NCI-H1048 (cell line): ENCODE measurements at regions not wholly inside any gene's neighbourhood (a gene's known extent, or its start where the extent isn't known, plus 50 kb on each side); places are given as distances from the start of the nearest gene placed in this dataset.

Experiments used
- DNase-seq: peaks from one replicate; lab custom pipeline; 2025; lab: John Stamatoyannopoulos, UW

- DNase-seq, result no peak
Observed at GRCh38 chr6:43948527-43949485, 178.4 kb downstream of the MRPL14 start.

DNA sequence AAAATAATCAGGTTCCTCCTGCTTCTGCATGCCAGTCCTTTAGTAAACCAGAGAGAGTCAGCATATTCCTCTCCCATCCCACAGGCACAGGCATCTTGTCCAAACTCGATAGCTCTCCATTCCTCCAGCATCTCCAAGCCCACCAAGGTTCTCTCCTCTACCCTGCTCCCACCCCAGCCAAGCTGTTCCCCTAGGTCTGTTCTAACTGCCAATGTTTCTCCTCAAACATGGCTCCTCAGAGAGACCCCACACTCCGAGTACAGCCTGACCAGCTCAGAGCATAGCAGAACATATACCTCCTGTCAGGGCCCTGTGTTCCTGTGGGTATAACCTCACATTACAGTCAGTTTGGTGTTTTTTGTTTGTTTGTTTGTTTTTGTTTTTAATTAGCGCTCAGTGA is 177.8 kb downstream of the VEGFA start:
- DNase-seq, result no peak

GRCh38 chr6:43946641-43947363 is 176.8 kb downstream of the VEGFA start:
- DNase-seq, result no peak

GRCh38 chr6:43945768-43946080 is 175.7 kb downstream of the VEGFA start:
- DNase-seq, result no peak

DNA sequence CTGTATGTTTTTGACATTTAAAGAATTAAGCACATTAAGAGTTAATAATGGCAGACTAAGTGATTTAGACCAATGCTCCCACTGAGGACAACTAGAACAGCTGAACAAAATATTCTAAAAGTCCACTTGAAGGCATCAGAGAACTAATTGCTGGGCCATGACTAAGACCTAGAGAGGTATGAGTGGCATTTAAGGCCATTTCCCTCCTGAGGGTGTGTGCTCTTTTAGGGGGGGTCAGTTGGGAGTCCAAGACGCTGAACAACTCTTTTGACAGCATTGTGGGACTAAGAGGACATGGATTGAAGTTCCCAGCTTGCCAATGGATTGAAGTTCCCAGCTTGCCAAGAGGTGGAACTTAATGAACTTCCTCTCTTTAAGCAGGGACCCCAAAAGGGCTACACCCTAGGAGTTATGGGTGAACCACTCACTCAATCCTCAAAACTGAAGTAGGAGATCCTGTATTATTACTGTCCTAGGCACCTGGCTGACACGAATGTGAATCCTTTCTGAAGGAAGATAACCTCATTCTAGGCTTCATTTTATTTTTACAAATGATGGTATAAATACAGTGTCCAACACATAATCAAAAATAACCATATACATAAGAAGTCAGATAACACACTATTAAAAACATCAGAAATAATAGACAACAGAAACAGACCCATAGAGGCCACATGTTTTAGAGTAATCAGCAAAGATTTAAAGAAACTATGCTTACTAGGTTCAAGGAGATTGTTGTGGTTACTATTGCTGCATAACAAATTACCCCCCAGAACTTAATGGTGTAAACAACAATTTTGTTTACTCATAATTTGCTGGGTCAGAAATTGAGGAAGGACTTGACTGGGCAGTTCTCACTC is 175.1 kb downstream of the VEGFA start:
- DNase-seq, result no peak

DNA sequence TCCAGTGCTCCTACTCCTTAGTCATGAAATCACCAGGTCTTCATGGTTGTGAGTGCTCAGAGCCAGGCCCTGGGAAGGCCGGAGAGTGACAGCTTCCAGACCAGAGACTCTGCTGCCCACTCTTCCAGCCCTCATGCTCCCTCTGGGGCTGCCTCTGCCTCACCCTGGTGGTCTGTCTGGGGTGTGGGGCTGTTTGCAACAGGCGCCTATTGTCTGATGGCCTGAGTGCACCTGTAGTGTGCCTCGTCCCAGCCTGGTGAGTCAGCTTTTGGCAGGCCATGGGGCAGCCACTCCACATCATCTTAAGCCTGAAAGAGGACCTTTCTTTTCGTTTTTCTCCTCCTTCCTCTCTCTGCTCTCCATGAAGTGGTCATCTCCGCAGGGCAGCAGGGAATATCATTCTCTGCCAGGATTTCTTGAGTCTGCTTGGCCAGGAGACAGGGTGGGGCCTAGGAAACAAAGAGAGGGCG is 173.8 kb downstream of the VEGFA start:
- DNase-seq, result no peak

DNA sequence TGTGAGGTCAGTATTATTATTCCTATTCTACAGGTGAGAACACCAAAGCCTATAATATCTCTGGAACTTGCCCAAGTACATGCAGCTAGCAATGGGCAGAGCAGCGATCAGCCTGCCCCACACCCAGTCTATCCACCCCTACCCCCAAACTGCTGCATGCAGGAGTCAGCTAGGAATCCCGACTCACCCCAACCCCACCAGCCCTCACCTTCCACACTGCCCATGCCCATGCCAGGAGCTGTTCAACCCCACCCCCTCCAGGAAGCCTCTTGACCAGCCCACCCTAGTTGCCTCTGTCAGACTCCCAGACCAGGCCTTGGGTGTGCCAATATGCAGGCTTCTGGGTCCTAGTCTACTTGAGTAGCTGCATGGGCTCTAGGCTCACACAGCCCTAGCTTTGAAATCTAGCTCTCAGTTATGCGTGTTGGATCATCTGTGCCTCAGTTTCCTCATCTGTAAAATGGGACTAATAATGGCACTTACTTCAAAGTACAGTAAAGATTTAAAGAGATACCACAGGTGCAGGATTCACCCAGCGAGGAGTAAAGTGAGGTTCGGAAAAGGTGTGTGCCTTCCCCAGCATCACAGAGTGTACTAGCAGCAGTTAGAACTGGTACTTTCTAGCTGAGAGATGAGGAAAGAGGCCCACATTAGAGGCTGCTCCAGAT is 173.2 kb downstream of the VEGFA start:
- no peak for DNase-seq

DNA sequence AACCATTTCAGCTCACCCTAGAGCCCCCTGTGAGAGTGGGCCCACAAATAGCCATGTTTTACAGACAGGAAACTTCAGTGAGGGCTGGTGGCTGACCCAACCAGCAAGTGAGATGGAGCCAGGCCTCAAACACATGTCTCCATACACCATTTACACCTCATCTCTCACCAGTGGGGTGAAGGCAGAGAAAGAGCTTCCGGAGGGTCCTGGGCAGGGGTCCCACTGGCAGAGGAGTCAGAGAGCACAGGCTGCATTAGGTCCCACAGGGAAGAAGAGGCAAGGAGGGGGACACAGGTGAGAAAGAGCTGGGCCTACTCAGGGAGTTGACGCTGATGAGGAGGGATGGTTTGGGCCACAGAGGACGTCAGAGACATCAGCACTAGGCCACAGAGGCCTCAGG is 172.6 kb downstream of the VEGFA start:
- DNase-seq, result no peak

DNA sequence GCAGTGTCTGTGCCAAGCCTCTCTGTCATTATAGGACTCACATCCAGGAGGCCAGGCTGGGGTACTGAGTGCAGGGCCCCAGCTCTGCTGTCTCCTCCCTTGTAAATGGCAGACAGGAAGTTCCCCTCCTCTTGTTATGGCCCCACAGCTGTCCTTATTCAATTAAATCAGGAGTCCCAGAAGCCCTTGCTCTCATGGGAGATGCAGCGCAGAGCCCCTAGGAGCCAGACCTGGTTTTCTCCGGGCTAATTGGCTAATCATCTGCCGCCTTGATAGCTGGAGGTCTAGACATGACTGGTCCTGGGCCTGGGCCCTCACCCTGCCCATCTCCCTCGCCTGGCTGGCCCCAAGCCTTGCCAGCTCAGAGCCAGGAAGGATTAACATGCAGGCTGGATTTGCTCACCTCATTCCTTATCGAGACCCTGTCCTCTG is 172.0 kb downstream of the VEGFA start:
- no peak for DNase-seq

DNA sequence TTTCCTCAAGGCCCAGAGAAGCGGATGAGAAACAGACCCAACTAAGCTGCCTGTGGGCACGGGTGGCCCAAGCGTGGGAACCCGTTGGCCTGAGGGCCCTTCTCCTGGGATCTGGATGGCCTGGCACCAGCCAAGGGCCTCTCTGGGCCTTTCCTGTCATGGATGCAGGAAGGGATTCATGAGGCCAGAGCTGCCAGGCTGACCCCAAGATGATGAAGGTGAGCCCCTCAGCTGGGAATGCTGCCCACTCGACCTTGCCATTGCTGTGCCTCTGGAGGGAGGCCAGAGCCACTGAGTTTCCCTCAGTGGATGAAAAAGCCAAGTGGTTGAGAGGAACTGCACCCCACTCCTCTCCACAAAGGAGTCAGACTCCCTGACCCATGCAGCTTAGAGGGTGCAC is 171.2 kb downstream of the VEGFA start:
- no peak for DNase-seq

GRCh38 chr6:43940393-43941087 is 170.5 kb downstream of the VEGFA start:
- no peak for DNase-seq

DNA sequence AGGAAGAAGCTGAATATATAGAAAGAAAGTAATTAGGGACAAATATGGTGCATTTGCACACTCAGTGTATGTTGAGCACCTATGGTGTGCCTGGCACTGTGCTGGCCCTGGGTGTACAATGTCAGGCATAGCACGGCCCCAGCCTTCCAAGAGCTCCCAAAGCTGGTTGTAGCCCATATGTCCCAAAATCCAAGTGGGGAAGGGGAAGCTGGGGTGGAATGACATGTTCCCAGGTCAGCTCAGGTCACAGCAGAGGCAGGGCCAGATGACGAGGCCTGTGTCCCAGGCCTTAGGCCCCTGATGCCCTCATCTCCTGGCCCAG is 170.0 kb downstream of the VEGFA start:
- no peak for DNase-seq

- no peak for DNase-seq
Observed at GRCh38 chr6:43939281-43940070, 169.5 kb downstream of the VEGFA start.

- no peak for DNase-seq
Observed at GRCh38 chr6:43938178-43939105, 168.4 kb downstream of the VEGFA start.

DNA sequence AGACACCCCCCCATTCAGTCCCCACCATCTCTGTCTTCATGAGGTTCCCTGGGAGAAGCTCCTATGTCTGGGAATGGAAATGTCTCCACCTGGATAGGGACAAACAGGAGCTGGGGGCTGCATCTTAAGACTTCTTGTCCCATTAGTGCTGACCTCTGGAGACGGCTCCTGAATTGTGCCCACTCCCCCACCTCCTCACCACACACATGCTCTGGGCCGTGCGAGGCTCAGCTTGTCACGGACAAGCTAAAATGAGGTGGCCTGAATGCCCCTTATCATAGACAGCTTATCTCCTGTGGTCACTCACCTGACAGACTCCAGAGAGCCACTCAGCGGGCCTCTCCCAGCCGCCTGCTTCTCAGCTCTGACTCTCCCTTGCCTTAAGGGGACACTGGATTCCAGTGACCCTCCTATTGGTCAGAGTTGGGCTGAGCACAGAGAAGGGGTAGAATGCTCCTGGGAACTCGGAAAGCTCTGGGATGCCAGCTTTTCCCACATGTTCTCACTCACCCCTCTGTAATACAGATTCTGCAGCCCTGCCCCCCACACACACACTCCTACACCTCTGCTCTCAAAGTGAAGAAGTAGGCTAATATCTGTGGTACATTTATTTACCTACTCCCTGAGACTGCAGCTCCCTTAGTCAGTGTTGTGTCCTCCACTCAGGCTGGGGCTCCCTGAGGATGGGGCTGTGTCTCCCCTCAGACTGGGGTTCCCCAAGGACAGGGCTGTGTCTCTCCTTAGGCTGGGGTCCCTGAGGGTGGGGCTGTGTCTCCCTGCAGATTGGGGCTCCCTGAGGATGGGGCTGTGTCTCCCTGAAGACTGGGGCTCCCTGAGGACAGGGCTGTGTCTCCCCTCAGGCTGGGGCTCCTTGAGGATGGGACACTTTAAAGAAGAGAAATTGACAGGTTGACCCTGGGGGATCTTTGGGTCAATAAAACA is 167.5 kb downstream of the VEGFA start:
- DNase-seq, result no peak

GRCh38 chr6:43936476-43936875 is 166.5 kb downstream of the VEGFA start:
- no peak for DNase-seq

- DNase-seq, result no peak
Observed at GRCh38 chr6:43935921-43936439, 166.0 kb downstream of the VEGFA start.
